Neuronal stem cell (in vitro differentiated cells): ENCODE measurements at regions not wholly inside any gene's neighbourhood (a gene's known extent, or its start where the extent isn't known, plus 50 kb on each side); places are given as distances from the start of the nearest gene placed in this dataset.

Source experiments
- DNase-seq: peaks from one replicate; pipeline ENCODE4 v3.0.0-alpha.2; 2013; ENCODE audit warnings: low spot score
- H2AFZ ChIP-seq: one replicate; pipeline ENCODE4 v1.6.1; 2013; ENCODE audit warnings: mild to moderate bottlenecking, low read length, inconsistent platforms
- H2AK5ac ChIP-seq: 2 replicates; pipeline ENCODE4 v1.6.1; 2013; ENCODE audit warnings: low read depth, mild to moderate bottlenecking, inconsistent platforms, low read length, moderate library complexity, mixed read lengths
- H2BK120ac ChIP-seq: 2 replicates; pipeline ENCODE4 v1.6.1; 2013; ENCODE audit warnings: low read depth, mild to moderate bottlenecking, inconsistent platforms, low read length, moderate library complexity, mixed read lengths
- H2BK12ac ChIP-seq: one replicate; pipeline ENCODE4 v1.6.1; 2013; ENCODE audit warnings: low read length, inconsistent platforms
- H2BK15ac ChIP-seq: 2 replicates; pipeline ENCODE4 v1.6.1; 2013; ENCODE audit warnings: mild to moderate bottlenecking, low read length, inconsistent platforms, mixed read lengths
- H2BK5ac ChIP-seq: one replicate; pipeline ENCODE4 v1.6.1; 2013; ENCODE audit warnings: inconsistent platforms, mild to moderate bottlenecking, low read length, moderate library complexity
- H3K14ac ChIP-seq: one replicate; pipeline ENCODE4 v1.6.1; 2013; ENCODE audit warnings: low read length, inconsistent platforms
- H3K18ac ChIP-seq: 2 replicates; pipeline ENCODE4 v1.6.1; 2013; ENCODE audit warnings: low read length, inconsistent platforms
- H3K23ac ChIP-seq: 2 replicates; pipeline ENCODE4 v1.6.1; 2013; ENCODE audit warnings: low read depth, mild to moderate bottlenecking, mixed read lengths, low read length, inconsistent platforms; ENCODE audit not compliant: poor library complexity
- H3K27ac ChIP-seq: replicated peaks from 3 replicates; pipeline ENCODE4 v1.5.1; 2013; ENCODE audit warnings: low read length, inconsistent platforms
- H3K27me3 ChIP-seq, 3 experiments: 2 replicates each; pipeline ENCODE4 v1.6.1; 2013; ENCODE audit warnings: low read length in 3 of 3, mild to moderate bottlenecking in 2 of 3, inconsistent platforms in 1 of 3, low read depth in 1 of 3, mixed read lengths in 1 of 3, moderate library complexity in 1 of 3; ENCODE audit not compliant: control insufficient read depth in 3 of 3, insufficient read depth in 3 of 3
- H3K36me3 ChIP-seq, 2 donors: replicated peaks in 1 of 2; 2 replicates each; pipeline ENCODE4 v1.6.1; 2013; ENCODE audit warnings: low read length in 2 of 2; ENCODE audit not compliant: control insufficient read depth in 2 of 2, insufficient read depth in 2 of 2
- H3K4ac ChIP-seq: 2 replicates; pipeline ENCODE4 v1.6.1; 2013; ENCODE audit warnings: inconsistent platforms, mild to moderate bottlenecking, low read length, moderate library complexity
- H3K4me1 ChIP-seq, 2 donors: 1 replicate in 1 of 2; 2 replicates in 1 of 2; pipeline ENCODE4 v1.6.1; 2013; ENCODE audit warnings: low read length in 2 of 2, low read depth in 1 of 2; ENCODE audit not compliant: control insufficient read depth in 2 of 2, insufficient read depth in 1 of 2
- H3K4me2 ChIP-seq: one replicate; pipeline ENCODE4 v1.6.1; 2013; ENCODE audit warnings: mild to moderate bottlenecking, low read length, inconsistent platforms; ENCODE audit not compliant: insufficient read depth, poor library complexity, severe bottlenecking
- H3K4me3 ChIP-seq, 2 donors: 2 replicates each; pipeline ENCODE4 v1.5.1; 2013; ENCODE audit warnings: low read length in 2 of 2, mild to moderate bottlenecking in 2 of 2, inconsistent platforms in 1 of 2, moderate library complexity in 1 of 2
- H3K79me1 ChIP-seq: one replicate; pipeline ENCODE4 v1.6.1; 2013; ENCODE audit warnings: low read depth, mild to moderate bottlenecking, inconsistent platforms, low read length, moderate library complexity
- H3K9ac ChIP-seq: one replicate; pipeline ENCODE4 v1.6.1; 2013; ENCODE audit warnings: mild to moderate bottlenecking, low read depth, low read length, inconsistent platforms; ENCODE audit not compliant: poor library complexity
- H3K9me3 ChIP-seq, 2 donors: replicated peaks in 1 of 2; 2 replicates each; pipeline versions ENCODE3 to v1.6.1; 2013; ENCODE audit warnings: low read length in 2 of 2, mild to moderate bottlenecking in 2 of 2, inconsistent platforms in 1 of 2, low read depth in 1 of 2, mixed read lengths in 1 of 2, moderate library complexity in 1 of 2; ENCODE audit not compliant: control insufficient read depth in 2 of 2, insufficient read depth in 1 of 2
- H4K8ac ChIP-seq: one replicate; pipeline ENCODE4 v1.6.1; 2013; ENCODE audit warnings: low read depth, mild to moderate bottlenecking, inconsistent platforms, low read length, moderate library complexity
- H4K91ac ChIP-seq: one replicate; pipeline ENCODE4 v1.6.1; 2013; ENCODE audit warnings: low read length, low read depth, mild to moderate bottlenecking, inconsistent platforms; ENCODE audit not compliant: poor library complexity
- WGBS, 2 donors: extraction: QIAGEN DNeasy Blood & Tissue Kit; methylation state at CpG; one replicate each; pipeline ENCODE4 v1.1.7; 2013; ENCODE audit warnings: missing lambda C conversion rate in 2 of 2, mixed read lengths in 1 of 2; ENCODE audit not compliant: insufficient read length in 2 of 2, insufficient replicate concordance in 1 of 2; ENCODE audit errors: extremely low coverage in 2 of 2; 5-methylcytosine and 5-hydroxymethylcytosine counted together

DNA sequence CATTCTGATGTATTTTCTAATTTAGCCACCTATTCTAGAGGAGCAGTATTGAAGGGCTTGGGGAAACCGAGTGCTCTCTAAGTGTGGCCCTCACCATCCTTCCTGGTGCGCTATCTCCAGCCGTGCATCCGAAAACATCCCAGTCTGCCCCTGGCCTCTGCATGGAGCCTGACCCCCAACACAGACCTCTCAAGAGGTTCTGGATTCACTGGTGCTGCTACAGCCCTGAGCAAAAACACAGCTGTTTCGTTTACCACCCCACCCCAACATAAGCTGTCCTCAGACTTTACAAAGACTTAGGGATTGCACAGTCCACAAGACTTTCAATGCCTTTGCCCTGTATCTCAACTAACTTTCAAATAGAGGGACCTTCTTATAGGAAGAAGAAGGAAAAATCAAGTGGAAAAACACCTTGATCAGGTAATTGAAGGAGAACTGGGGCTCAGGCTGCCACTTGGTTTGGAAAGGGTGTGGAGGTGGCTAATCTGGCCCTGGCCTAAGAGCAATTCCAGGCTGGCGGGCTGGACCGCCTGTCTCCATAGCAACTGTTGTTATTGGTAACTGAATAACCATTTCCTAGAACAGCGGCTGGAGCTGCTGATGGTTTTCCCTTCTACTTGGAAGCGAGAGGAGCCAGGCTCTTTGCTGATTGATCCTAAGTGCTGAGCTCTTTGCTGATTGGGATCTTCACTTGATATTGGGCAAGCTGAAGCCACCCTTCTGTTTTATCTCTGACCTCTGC is 90.2 kb upstream of the TOX2 start:
- WGBS, 2 donors: no CpG with 5 or more reads among the region's 9 CpGs
- Histone ChIP-seq H2BK5ac (no peak overlapping the region), H4K91ac (no peak overlapping the region)

DNA sequence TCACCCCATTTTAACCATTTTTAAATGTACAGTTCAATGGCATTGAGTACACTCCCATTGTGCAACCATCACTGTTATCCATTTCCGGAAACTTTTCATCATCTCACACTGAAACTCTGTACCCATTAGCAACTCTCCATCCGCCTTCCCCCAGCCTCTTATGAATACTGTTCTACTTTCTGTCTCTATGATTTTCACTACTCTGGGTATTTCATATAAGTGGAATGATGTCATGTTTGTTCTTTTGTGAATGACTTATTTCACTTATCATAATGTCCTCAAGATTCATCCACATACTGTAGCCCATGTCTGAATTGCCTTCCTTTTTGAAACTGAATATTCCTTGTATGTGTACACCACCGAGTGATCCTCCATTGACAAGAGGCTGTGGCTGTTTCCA is 92.9 kb upstream of the TOX2 start:
- Histone ChIP-seq H2AFZ (no peak overlapping the region), H3K27me3 (no peaks in the 10 kb centered on the region), H4K8ac (no peak overlapping the region), H3K79me1 (no peaks in the 10 kb centered on the region), H3K4me3 (no peak overlapping the region), H2BK5ac (no peak overlapping the region), H3K4me2 (no peak overlapping the region), H2BK120ac (no peak overlapping the region), H4K91ac (no peak overlapping the region), H2BK15ac (no peak overlapping the region), H2BK12ac (no peak overlapping the region), H3K4ac (no peak overlapping the region), H2AK5ac (no peak overlapping the region), H3K27ac (no peak overlapping the region), H3K36me3 (no peaks in the 10 kb centered on the region), H3K4me1 (peaks cover 0 to 4% of the 10 kb centered on the region in 2 donors), H3K14ac (no peak overlapping the region), H3K23ac (no peak overlapping the region), H3K9me3 (no peaks in the 10 kb centered on the region), H3K18ac (no peak overlapping the region), H3K9ac (no peak overlapping the region)
- DNase-seq: no peak
- no CpG with 5 or more reads among the region's 3 CpGs for WGBS, 2 donors

More for the DNA sequence above, 90.2 kb upstream of the TOX2 start:
- Histone ChIP-seq H3K18ac (no peak overlapping the region), H4K8ac (no peak overlapping the region), H3K4me3 (no peak overlapping the region), H2AFZ (no peak overlapping the region), H2BK15ac (no peak overlapping the region), H2AK5ac (no peak overlapping the region), H3K14ac (no peak overlapping the region), H3K9ac (no peak overlapping the region), H3K4ac (no peak overlapping the region), H3K27ac (no peak overlapping the region), H2BK120ac (no peak overlapping the region), H3K23ac (no peak overlapping the region), H3K27me3 (no peaks in the 10 kb centered on the region), H3K4me1 (peaks cover 0 to 4% of the 10 kb centered on the region in 2 donors), H2BK12ac (no peak overlapping the region), H3K36me3 (no peaks in the 10 kb centered on the region), H3K9me3 (no peaks in the 10 kb centered on the region), H3K79me1 (no peaks in the 10 kb centered on the region), H3K4me2 (no peak overlapping the region)
- peak; percentile 57 for DNase-seq

DNA sequence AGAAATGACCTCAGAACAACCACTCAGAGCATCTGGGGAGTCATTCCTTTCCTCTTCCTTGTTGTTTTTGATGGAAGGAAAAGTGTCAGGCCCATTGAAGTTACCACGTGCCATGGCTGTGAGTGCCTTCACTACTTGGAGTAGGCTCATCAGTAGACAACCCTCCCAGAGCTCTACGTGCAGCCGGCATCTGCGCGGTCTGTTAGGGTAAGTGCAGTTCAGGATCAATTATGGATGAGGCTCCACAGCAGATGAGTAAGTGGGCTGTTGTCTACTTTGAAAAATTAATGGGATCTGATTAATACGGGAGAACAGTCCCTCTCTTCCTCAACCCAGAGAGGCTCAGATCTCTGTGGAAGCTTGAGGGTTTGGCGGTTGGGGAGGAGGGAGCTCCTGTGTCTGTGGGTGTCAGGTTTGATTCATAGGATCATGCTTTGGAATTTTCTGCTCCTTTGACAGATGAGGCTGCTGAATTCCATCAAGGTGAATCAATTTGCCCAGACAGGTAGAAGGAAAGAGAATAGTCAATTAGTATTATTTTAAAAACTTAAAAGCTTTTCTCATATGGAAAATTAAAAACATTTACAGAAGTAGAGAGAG is 93.8 kb upstream of the TOX2 start:
- H3K79me1 ChIP-seq: no peaks in the 10 kb centered on the region
- H2AFZ ChIP-seq: no peak overlapping the region
- H3K18ac ChIP-seq: no peak overlapping the region
- no peaks in the 10 kb centered on the region for H3K27me3 ChIP-seq
- no peak overlapping the region for H2BK120ac ChIP-seq
- H4K91ac ChIP-seq: no peak overlapping the region
- no peaks in the 10 kb centered on the region for H3K9me3 ChIP-seq
- H3K4me1 ChIP-seq: peaks cover 0 to 4% of the 10 kb centered on the region in 2 donors
- H4K8ac ChIP-seq: no peak overlapping the region
- no peak overlapping the region for H2BK5ac ChIP-seq
- H3K23ac ChIP-seq: no peak overlapping the region
- H3K27ac ChIP-seq: no peak overlapping the region
- H3K9ac ChIP-seq: no peak overlapping the region
- no peak overlapping the region for H3K4me2 ChIP-seq
- H3K4ac ChIP-seq: no peak overlapping the region
- no peaks in the 10 kb centered on the region for H3K36me3 ChIP-seq
- H2BK12ac ChIP-seq: no peak overlapping the region
- H3K4me3 ChIP-seq: no peak overlapping the region
- no peak overlapping the region for H3K14ac ChIP-seq
- no CpG with 5 or more reads among the region's 7 CpGs for WGBS, 2 donors
- H2BK15ac ChIP-seq: no peak overlapping the region
- no peak for DNase-seq
- H2AK5ac ChIP-seq: no peak overlapping the region

DNA sequence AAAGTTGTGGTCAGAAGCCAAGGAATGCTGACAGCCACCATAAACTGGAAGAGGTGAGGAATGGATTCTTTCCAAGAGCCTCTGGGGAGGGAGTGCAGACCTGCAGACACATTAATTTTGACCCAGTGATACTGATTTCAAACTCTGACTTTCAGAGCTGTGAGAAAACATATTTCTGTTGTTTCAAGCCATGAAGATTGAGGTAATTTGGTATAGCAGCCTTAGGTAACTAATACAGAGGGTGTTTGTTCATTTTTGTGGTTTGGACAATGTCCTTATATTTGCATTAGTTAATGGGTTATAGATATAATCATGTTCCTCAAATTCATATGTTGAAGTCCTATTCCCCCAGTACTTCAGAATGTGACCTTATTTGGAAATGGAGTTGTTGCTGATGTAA is 85.4 kb upstream of the GTSF1L start:
- Histone ChIP-seq H2BK15ac (no peak overlapping the region), H3K14ac (no peak overlapping the region), H3K4ac (no peak overlapping the region), H3K4me2 (no peak overlapping the region), H4K8ac (no peak overlapping the region), H3K18ac (no peak overlapping the region), H3K27me3 (no peaks in the 10 kb centered on the region), H3K79me1 (no peaks in the 10 kb centered on the region), H3K23ac (no peak overlapping the region), H3K4me3 (no peak overlapping the region), H2BK12ac (no peak overlapping the region), H3K36me3 (no peaks in the 10 kb centered on the region), H3K9me3 (no peaks in the 10 kb centered on the region), H2BK120ac (no peak overlapping the region), H2BK5ac (no peak overlapping the region), H3K9ac (no peak overlapping the region), H2AK5ac (no peak overlapping the region), H3K27ac (no peak overlapping the region), H2AFZ (no peak overlapping the region), H3K4me1 (no peaks in the 10 kb centered on the region), H4K91ac (no peak overlapping the region)
- no peak for DNase-seq
